OCI-LY7 (cell line): ENCODE measurements at regions not wholly inside any gene's neighbourhood (a gene's known extent, or its start where the extent isn't known, plus 50 kb on each side); places are given as distances from the start of the nearest gene placed in this dataset.

Experiments
- EZH2phosphoT487 ChIP-seq: fragments of 200-600 bp; sonication (generic); IDR thresholded peaks from 2 replicates; pipeline ENCODE4 v1.6.1; 2018; ENCODE audit warnings: low read depth, borderline replicate concordance, mild to moderate bottlenecking, mixed run types, antibody characterized with exemption, low read length, moderate library complexity, mixed read lengths
- TF ChIP-seq, protein P1 (sequence below): fragments of 200-600 bp; sonication (generic); conservative IDR thresholded peaks from 2 replicates; pipeline ENCODE4 v1.5.1; 2014; ENCODE audit warnings: mild to moderate bottlenecking, antibody characterized with exemption, low read length, moderate library complexity, mixed read lengths

DNA sequence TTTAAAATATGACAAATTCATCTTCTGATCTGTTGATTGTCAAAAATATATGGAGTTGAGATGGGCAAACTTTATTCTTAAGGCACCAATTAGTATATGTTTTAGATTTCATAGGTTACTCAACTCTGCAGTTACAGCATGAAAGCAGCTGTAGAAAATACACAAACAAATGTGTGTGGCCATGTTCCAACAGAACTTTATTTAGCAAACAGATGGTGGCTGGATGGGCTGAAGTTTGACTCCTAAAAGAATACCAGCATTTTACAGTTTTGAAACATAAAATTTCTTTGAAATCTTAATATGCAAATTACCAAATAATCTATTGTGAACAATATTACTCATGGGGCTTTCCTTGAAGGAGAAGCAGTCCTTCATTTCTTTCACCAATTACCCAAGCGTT, 1206.0 kb upstream of the LRRTM3 start:
- TF ChIP-seq EZH2phosphoT487 = no peak
- TF ChIP-seq, protein P1, sequence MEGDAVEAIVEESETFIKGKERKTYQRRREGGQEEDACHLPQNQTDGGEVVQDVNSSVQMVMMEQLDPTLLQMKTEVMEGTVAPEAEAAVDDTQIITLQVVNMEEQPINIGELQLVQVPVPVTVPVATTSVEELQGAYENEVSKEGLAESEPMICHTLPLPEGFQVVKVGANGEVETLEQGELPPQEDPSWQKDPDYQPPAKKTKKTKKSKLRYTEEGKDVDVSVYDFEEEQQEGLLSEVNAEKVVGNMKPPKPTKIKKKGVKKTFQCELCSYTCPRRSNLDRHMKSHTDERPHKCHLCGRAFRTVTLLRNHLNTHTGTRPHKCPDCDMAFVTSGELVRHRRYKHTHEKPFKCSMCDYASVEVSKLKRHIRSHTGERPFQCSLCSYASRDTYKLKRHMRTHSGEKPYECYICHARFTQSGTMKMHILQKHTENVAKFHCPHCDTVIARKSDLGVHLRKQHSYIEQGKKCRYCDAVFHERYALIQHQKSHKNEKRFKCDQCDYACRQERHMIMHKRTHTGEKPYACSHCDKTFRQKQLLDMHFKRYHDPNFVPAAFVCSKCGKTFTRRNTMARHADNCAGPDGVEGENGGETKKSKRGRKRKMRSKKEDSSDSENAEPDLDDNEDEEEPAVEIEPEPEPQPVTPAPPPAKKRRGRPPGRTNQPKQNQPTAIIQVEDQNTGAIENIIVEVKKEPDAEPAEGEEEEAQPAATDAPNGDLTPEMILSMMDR = no peak
